ENCODE measurements at regions not wholly inside any gene's neighbourhood (a gene's known extent, or its start where the extent isn't known, plus 50 kb on each side); places are given as distances from the start of the nearest gene placed in this dataset.
"Not testable (repeated sequence)": the region's sequence is repeated elsewhere in the genome, so short reads cannot be mapped to it uniquely, and the experiment has no call there.

DNA sequence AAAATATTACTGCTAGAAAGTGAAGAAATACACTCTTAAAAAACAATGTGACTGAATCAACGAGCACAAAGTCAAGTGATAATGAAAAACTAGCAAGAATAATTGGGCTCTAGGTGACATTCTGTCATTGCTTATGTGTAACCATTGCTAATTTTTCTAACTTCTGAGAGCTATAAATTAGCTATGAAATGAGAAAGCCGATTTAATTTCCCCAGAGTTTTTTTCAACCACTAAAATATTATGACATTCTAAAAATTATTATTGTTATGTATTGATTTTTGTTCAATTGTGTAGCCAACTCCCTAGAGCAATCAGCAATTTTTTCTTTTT is 458.6 kb upstream of the ATXN8OS start:
- no peak for DNase-seq

DNA sequence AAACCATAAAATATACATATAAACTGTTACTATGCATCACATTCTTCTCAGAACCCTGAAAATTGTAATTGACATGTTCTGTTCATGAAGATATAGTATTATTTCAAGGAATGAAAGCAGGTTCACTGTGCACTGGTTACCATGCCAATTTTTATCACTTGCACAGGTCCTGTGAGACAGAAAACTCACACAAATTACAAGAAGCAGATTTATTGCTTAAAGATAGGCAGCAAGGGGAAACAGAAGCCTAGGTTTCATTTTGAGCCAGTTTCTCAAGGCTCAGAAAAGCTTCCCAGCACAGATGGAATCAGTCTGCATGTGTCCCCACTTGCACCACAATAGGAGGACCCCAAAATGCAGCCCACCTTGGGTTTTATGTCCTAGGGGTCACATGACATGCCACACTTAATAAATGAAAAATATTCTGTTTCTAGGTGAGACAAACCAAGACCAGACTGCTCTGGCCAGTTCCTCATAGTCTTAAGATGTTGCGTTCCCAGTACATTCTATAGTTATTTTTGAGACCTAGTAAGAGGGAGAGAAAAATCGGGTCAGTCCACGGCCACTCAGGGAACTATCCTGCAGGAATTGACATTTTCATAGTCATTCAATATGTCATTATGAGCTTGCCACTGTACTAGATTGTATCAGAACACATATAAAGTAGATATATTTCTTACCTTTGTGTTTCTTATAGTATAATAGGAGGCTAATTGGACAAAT is 459.1 kb upstream of the ATXN8OS start:
- no peak for DNase-seq

DNA sequence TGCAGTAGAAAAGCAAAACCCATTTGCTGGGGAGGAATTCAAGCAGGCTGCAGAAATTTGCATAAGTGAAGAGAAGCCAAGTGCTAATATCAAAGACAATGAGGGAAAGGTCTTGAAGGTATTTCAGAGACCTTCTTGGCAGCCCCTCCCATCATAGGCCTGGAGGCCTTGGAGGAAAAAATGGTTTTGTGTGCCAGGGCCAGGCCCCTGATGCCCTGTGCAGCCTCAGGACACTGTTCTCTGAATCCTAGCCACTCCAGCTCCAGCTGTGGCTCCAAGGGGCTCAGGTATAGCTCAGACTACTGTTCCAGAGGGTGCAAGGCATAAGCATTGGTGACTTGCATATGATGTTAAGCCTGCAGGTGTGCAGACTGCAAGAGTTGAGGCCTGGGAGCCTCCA is 463.2 kb upstream of the ATXN8OS start:
- DNase-seq, result no peak

DNA sequence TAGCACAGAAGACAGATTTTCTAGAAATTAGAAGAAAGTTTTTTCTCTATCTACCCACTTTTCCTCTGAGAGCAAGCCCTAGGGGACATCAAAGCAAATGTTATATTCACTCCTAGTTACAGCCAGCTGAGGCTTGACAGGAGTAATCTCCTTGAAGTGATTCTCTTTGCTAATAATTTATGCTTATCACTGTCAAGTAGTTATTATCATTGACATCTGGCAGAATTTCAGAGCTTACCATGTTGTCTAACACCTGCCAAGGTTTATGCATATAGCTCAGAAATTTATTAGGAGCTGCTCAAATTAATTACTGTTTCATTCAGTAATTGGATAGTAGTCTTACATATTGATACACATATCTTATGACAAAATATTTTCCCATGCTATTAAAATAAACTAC is 465.9 kb upstream of the ATXN8OS start:
- peak; percentile 36 for DNase-seq

DNA sequence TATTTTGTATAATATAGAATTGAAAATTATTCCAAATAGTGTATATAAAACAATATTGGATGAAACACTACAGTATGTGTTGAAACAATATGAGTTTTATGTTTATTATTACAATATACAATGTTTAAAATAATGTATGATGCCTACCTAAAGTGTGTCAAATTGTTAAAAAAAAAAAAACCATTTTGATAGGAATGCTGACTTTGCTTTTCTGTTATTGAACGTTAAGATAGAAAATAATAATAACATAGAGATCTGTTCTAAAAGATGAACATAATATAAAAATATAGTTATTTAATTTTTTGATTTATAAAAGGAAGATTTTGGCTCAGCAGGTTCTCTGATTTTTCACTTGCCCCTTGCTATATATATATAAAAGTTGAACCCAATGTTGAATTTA is 474.6 kb upstream of the ATXN8OS start:
- DNase-seq, result no peak

DNA sequence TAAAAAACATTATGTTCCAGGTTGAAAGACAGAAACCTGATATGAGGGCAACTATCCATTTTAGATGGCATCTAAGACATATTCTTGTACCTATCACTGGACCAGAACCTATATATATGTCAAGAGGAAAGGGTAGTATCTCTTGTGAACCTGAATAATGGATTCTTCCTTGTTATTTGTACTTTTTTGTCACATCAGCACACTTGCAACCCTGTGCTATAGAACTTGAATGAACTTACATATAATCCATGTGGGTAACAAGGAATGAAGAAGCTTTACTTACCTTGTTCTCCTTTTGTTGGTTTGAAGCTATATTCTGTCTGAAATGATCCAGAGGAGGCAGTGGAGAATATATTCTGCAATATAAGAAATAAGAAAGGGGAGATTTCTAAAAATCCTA is 483.7 kb upstream of the ATXN8OS start:
- no peak for DNase-seq

DNA sequence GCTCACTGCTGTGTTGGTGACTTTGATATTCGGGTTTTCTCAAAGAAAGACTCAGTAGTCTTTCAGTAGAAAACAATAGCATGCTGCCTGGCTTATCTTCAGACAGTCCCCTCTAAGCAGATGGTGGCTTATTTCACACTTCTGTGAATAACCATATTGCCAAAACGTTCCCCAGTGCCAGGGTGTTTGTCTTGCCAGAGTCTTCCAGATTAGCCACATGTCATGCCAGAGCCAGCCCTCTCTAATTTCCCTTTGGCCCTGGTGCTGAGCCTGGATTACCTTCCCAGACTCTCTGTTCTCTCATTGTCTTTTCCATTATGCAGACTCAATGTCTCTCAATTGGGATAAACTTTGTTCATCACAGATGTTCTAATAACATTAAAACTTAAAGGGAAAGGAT is 488.0 kb upstream of the ATXN8OS start:
- no peak for DNase-seq

DNA sequence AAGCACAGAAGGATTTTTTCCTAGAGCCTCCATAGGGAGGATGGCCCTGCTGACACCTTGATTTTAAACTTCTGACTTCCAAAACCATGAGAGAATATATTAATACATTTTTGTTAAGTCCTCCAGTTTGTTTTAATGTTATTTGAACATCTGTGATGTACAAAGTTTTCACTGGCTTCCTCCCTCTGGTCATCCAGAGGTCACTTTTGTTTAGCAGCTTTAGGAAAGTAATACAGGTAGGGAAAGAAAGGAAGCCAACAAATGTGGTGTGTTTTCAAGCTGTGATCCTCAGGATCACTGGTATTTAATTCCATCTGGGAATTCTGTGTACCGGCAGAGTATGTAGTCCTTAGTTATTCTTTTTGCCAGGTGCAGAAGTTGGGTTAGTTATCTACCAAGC is 488.8 kb upstream of the ATXN8OS start:
- DNase-seq, result no peak

DNA sequence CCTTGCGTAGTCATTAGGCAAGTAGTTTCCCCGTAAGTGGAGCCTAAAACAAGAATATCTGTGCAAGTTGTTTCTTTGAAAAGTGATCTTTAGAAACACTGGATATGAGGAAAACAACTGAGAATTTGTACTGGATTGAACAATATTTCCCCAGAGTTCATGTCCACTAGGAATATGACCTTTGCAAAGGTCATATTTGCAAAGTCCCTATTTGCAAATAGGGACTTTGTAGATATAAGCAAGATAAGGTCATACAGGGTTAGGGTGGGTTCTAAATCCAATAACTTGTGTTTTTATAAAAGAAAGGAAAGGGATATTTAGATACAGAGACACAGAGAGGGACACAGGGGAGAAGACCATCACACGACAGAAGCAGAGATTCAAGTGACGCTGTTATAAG is 489.2 kb upstream of the ATXN8OS start:
- no peak for DNase-seq

DNA sequence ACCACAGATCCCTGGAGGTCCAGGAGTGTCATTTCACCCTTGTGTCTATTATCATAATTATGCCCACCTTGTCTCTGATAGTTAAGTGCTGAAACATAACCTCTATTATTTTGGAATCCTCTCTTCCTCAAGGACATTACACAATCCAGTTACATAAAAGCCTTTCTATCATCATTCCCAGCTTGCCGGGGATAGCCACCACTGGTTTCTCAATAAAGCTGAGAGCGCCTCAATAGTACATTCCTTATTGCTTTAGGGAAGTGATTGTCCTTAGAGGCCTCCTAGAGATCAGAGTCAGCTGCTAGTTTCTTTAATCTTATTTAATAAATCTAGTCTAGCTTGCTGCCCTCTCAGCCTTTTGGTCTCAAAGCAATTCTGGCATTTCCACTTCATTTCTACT is 490.0 kb upstream of the ATXN8OS start:
- DNase-seq, result no peak

DNA sequence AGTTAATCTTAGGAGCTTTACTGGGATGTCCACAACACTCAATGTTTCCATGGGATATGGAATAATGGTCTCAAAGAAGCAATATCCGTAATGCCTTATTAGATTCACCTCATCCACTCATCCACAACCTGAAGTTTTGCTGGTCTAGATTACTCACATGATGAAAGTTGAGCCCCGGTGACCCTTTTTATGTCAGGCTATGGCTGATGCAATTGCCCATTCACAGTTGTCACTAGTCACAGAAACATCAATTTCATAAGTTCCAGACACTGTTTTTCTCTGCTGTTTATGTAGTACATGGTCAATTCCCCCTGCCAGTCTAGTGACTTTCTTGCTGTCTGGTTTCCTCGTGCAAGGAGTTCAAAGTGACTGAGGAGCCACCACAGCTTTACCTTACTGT is 491.2 kb upstream of the ATXN8OS start:
- no peak for DNase-seq

DNA sequence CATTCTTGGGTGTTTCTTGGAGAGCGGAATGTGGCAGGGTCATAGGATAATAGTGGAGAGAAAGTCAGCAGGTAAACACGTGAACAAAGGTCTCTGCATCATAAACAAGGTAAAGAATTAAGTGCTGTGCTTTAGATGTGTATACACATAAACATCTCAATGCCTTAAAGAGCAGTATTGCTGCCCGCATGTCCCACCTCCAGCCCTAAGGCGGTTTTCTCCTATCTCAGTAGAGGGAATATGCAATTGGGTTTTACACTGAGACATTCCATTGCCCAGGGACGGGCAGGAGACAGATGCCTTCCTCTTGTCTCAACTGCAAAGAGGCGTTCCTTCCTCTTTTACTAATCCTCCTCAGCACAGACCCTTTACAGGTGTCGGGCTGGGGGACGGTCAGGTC is 492.6 kb upstream of the ATXN8OS start:
- not testable (repeated sequence) for DNase-seq

DNA sequence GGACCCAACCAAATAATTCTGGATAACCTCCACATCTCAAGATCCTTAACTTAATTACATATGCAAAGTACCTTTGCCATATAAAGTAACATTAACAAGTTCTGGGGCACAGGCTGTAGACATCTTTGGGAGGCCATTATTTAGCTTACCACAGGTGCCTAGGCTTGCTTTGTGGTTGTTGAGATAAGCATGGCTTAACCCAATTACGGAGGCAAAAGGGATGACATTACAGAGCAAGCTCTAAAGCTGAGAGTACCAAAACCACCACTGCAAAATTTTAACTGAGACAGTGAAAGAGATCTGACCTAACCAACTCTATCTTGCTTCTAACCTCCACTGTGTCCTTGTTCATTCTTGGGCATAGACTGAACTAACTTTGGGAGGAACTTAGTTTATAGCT is 502.9 kb upstream of the ATXN8OS start:
- DNase-seq, result no peak

DNA sequence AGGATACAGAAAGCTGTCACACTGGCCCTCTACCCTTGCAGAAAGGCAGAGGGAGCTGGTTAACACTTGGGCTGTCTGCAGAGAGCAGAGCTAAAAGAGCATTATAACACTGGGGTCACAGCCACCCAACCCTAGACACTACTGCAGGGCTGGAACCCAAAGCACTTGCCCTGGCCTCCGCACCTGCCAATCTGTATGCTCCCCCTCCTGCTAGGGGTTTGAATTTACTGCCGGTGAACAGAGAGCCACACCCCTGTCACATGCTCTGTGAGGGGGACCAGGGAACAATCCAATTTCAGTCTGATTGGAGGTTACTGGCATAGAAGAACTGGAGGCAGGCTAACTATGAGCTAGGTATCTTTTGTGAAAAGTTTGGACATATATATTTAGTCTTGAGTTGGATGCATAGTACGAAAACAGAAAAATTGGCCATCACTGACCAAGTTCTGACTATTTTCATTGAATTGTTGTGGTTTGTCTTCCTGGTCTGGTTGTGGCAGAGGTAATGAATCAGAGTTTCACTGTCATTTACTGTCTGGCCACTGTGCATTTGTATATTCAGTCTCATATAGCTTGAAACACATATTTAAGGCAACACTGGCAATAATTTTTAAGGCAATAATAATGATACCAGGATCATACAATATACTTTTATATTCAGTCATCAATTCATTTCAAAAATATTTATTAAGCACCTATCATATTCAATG is 504.3 kb upstream of the ATXN8OS start:
- DNase-seq, result no peak

DNA sequence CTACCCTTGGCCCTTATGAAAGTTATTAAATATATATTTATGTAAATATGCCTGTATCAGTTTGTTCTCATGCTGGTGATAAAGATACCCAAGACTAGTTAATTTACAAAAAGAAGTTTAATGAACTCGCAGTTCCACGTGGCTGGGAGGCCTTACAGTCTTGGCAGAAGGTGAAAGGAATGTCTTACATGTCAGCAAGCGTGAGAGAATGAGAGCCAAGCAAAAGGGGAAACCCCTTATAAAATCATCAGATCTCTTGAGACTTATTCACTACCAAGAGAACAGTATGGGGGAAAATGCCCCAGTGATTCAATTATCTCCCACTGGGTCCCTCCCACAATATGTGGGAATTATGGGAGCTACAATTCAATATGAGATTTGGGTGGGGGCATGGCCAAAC is 506.0 kb upstream of the ATXN8OS start:
- DNase-seq, result no peak

DNA sequence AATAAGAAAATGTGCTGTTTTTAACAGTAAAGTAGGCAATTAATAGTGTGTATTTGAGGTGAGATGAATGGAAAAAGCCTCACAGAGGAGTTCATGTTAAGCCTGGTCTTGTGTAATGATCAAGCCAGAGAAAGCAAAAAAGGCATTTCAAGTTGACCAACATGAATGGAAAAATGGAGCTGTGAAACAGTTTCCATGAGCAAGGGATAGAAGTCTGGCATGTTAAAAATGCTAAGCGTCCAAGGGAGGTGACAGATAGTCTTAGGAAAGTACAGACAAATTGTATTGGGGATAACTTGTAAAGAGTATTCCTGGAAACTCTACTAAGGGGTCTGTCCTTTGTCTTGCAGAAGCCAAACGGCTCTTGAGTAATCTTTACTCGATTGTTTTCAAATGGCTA is 506.8 kb upstream of the ATXN8OS start:
- no peak for DNase-seq

DNA sequence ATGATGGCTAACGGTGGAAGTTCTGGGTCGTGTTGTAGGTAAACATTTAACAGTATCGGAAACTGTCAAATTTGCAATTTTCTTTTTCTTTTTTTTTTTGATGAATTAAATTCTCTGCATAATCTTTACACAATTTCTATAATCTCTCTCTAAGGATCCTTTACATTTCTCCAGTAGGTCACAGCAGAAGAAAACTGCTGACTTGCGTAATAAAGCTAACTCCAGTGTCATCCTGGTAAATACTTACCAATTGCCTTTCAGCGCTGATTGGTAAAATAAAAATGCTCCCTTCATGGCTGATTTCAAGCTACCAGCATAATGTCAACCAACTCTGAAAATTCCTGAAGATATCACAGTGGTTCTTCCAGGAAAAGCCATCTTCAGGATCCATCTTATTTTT is 510.5 kb upstream of the ATXN8OS start:
- DNase-seq, result no peak

DNA sequence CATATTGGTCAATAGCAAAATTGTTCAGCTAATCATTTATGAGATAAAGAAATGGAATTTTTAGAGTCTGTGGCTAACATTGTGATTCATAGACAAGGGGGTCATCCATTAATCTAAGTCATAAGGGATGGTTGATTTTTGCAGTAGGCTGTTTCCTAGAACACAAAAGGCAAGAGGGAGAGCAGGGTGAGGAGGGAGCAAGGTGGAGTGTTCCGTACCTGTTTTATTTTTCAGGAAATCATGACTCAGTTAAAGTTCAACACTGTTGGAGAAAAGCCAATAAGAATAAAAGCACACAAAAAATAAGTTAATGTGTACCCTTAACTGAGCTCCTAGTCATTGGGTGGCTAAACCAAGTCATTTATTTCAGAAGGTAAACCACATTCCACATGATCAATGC is 512.4 kb upstream of the ATXN8OS start:
- no peak for DNase-seq

DNA sequence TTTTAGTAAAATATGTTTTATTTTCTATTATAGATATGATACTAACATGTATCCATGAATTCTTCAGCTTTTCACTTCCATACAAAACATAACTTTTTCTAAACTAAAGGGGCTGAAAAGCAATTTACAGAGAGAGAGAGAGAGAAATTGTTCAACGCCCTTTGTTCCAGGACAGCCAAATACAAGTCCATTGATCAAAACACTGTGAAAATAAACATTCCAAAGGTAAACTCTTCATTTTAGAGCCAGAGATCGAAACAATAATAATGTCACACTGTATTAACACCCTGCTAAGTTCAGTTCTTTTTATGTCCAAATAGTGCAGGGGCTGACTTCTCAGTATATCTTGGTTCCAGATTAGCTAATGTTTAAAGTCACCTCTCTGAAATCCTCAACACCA is 516.2 kb upstream of the ATXN8OS start:
- DNase-seq, result no peak

DNA sequence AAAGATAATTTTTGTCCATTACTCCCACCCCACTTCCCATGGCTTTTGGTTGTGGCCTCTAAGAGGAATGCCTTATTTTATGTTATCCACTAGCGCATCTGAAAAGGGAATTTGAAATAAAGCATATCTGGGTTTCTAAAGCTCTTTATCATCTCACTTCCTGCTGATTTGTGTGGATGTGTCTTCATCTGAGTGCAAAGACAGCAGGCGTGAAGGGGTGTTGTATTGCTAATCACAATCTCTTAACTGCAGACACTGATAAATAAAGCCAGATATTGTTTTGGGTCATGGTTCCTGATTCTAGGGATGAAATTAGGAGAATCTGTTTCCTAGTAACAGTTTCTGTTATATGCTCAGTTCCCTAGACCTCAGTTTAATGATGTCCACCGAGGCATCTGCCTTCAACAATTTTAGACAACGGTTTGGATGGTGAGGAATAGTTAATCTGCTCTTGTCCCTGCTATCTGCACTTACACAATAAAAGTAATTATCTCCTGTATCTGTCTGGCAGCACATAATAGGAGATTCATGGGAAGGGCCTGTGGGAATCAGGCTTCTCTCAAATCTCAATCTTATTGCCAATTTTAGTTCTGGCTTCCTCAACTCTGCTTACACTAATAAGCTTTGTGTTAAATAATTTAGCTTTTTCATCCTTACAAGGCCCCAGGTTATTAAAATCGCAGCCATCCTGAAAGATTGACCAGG is 517.9 kb upstream of the ATXN8OS start:
- DNase-seq, result no peak

DNA sequence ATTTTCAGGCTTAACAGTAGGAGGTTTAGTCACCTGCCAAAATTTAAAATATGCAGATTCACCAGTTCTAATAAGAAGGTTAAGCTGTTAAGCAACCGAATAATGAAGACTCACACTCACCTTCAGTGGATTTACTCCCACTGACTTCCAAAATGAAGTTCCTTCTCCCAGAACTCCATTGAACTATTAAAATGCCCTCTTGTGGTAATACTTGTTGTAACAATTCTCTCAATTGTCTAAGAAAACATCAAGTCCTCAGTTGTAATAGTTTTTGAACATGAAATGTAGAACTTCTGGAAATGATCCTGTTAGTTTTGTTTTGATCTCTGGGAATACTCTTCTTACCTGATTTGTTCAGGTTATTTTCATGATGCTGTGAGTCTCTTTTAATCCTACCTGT is 522.0 kb upstream of the ATXN8OS start:
- DNase-seq, result no peak

DNA sequence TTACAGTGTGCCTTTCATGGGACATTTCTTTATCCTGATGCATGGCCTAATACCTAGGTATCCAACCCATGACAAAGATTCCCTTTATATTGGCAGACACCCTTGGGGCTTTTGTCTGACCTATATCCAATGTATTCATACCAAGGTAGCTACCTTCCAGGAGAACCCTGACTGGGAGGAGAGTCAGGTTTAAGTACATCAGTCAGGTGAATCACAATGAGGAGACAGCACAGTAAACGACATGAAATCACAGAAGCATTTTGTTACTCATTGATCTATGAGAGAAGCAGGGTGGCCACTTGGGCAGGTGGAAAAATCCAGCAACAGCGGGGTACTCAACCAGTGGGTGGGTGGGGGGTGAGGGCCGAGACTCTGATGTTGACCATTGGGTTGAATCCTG is 527.4 kb upstream of the ATXN8OS start:
- DNase-seq, result no peak

DNA sequence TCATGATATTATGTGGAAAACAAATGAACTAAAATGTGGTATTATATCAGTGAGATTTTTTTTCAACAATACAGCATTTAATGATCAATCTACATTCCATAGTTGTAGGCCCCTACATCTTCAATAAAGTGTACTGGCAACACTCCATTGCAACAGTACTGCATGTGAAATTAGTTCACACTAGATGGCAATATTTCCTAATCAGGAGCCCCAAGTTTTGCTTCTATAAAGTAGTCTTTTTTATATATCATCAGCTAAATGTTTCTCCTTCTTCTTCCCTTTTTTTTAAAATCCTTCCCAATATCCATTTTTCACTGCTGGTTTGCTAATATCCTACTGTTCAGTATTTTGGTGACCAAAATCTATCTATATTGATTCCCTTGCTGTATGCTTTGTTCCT is 528.3 kb upstream of the ATXN8OS start:
- peak; percentile 11 for DNase-seq

DNA sequence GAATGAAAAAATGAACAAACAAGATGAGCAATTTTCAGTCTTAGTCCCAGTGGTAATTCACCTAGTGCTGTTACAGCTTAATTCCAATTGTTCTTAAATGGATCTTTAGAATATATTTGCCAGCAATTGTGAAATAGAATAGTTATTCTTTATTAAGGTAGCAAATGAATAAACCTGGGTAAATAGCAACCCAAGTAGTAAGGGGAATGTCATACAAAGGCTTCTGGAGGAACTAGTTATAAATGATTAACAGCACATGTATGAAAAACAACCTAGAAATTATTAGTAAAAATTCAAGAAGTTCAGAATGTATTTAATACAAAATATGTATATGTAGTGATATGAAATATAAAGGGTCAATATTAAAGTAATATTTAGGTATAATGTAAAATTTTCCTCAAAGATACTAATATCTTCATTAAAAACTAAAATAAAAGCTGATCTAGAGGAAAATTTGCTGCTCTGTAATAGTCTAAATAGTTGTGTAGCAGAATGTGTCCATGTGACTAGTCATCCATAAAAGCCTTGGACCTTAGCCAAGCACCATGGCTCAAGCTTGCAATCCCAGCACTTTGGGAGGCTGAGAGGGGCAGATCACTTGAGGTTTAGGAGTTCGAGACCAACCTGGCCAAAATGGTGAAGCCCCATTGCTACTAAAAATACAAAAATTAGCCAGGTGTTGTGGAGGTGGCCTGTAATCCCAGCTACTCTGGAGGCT is 535.9 kb upstream of the ATXN8OS start:
- DNase-seq, result no peak
